Memory B cell (primary cell): ENCODE measurements at regions not wholly inside any gene's neighbourhood (a gene's known extent, or its start where the extent isn't known, plus 50 kb on each side); places are given as distances from the start of the nearest gene placed in this dataset.

ENCODE experiments used
- ATAC-seq: fragments of 150-1000 bp; cut with Tn5 transposase; 2 replicates; pipeline ENCODE4 v1.10.0; 2021; ENCODE audit warnings: low read depth, mild to moderate bottlenecking, moderate library complexity
- DNase-seq, 2 donors: peaks; one replicate each; pipeline ENCODE4 v3.0.0; 2022; ENCODE audit warnings: low spot score in 2 of 2
- H3K27ac Mint-ChIP-seq: one replicate; pipeline ENCODE4 v1.8.0; 2022; ENCODE audit warnings: mild to moderate bottlenecking, moderate library complexity, mixed read lengths
- H3K27me3 Mint-ChIP-seq: one replicate; pipeline ENCODE4 v1.8.0; 2022; ENCODE audit warnings: mixed read lengths
- H3K36me3 Mint-ChIP-seq: one replicate; pipeline ENCODE4 v1.8.0; 2022; ENCODE audit warnings: mild to moderate bottlenecking, mixed read lengths
- H3K4me1 Mint-ChIP-seq: one replicate; pipeline ENCODE4 v1.8.0; 2022; ENCODE audit warnings: mixed read lengths
- H3K4me3 Mint-ChIP-seq: one replicate; pipeline ENCODE4 v1.8.0; 2022; ENCODE audit warnings: mild to moderate bottlenecking, moderate library complexity, mixed read lengths
- H3K9me3 Mint-ChIP-seq: one replicate; pipeline ENCODE4 v1.8.0; 2022; ENCODE audit warnings: mixed read lengths

- Mint-ChIP-seq H3K27me3 (peaks cover 3% of the 10 kb centered on the region), H3K4me3 (no peak overlapping the region), H3K27ac (no peak overlapping the region), H3K36me3 (no peaks in the 10 kb centered on the region), H3K4me1 (no peaks in the 10 kb centered on the region), H3K9me3 (peaks cover 3% of the 10 kb centered on the region)
- no peak for DNase-seq
- ATAC-seq, result no peak
Measured at GRCh38 chr10:131474416-131474815, 162.9 kb upstream of the TCERG1L start.

- ATAC-seq (no peak), DNase-seq (no peak)
- H3K36me3 Mint-ChIP-seq, result no peaks in the 10 kb centered on the region
- H3K27ac Mint-ChIP-seq, result no peak overlapping the region
- H3K4me3 Mint-ChIP-seq, result no peak overlapping the region
- H3K9me3 Mint-ChIP-seq, result peaks cover 3% of the 10 kb centered on the region
- no peaks in the 10 kb centered on the region for H3K4me1 Mint-ChIP-seq
- peaks cover 3% of the 10 kb centered on the region for H3K27me3 Mint-ChIP-seq
Measured at GRCh38 chr10:131475043-131475442, 163.5 kb upstream of the TCERG1L start.

- no peaks in the 10 kb centered on the region for H3K4me1 Mint-ChIP-seq
- ATAC-seq, result no peak
Measured at GRCh38 chr10:131475803-131476202, 164.3 kb upstream of the TCERG1L start.

GRCh38 chr10:131477457-131478121 is 166.1 kb upstream of the TCERG1L start:
- Mint-ChIP-seq H3K36me3 (no peaks in the 10 kb centered on the region), H3K4me3 (no peak overlapping the region), H3K9me3 (no peaks in the 10 kb centered on the region), H3K27me3 (no peaks in the 10 kb centered on the region), H3K27ac (no peak overlapping the region), H3K4me1 (no peaks in the 10 kb centered on the region)
- ATAC-seq (no peak), DNase-seq (no peak)

More at GRCh38 chr10:131475803-131476202, 164.3 kb upstream of the TCERG1L start:
- Mint-ChIP-seq H3K9me3 (peaks cover 3% of the 10 kb centered on the region), H3K4me3 (no peak overlapping the region), H3K27me3 (peaks cover 3% of the 10 kb centered on the region), H3K36me3 (no peaks in the 10 kb centered on the region), H3K27ac (no peak overlapping the region)
- no peak for DNase-seq

GRCh38 chr10:131478377-131478989 is 167.0 kb upstream of the TCERG1L start:
- ATAC-seq, result no peak
- H3K4me1 Mint-ChIP-seq, result no peaks in the 10 kb centered on the region
- H3K4me3 Mint-ChIP-seq, result no peak overlapping the region
- no peaks in the 10 kb centered on the region for H3K36me3 Mint-ChIP-seq
- DNase-seq, result no peak
- no peaks in the 10 kb centered on the region for H3K27me3 Mint-ChIP-seq
- peaks cover 6% of the 10 kb centered on the region for H3K9me3 Mint-ChIP-seq
- no peak overlapping the region for H3K27ac Mint-ChIP-seq

GRCh38 chr10:131480066-131480465 is 168.5 kb upstream of the TCERG1L start:
- no peaks in the 10 kb centered on the region for H3K4me1 Mint-ChIP-seq
- H3K36me3 Mint-ChIP-seq, result no peaks in the 10 kb centered on the region
- no peaks in the 10 kb centered on the region for H3K27me3 Mint-ChIP-seq
- DNase-seq (no peak), ATAC-seq (no peak)
- H3K9me3 Mint-ChIP-seq, result peaks cover 11% of the 10 kb centered on the region
- no peak overlapping the region for H3K27ac Mint-ChIP-seq
- H3K4me3 Mint-ChIP-seq, result no peak overlapping the region

GRCh38 chr10:131480861-131481260 is 169.3 kb upstream of the TCERG1L start:
- ATAC-seq, result no peak
- H3K27ac Mint-ChIP-seq, result no peak overlapping the region
- DNase-seq, result no peak

GRCh38 chr10:131485732-131486131 is 174.2 kb upstream of the TCERG1L start:
- H3K4me3 Mint-ChIP-seq, result no peak overlapping the region
- H3K27ac Mint-ChIP-seq, result no peak overlapping the region
- H3K36me3 Mint-ChIP-seq, result no peaks in the 10 kb centered on the region
- ATAC-seq (no peak), DNase-seq (no peak)
- peaks cover 13% of the 10 kb centered on the region for H3K9me3 Mint-ChIP-seq
- no peaks in the 10 kb centered on the region for H3K27me3 Mint-ChIP-seq
- H3K4me1 Mint-ChIP-seq, result no peaks in the 10 kb centered on the region

More at GRCh38 chr10:131480861-131481260, 169.3 kb upstream of the TCERG1L start:
- Mint-ChIP-seq H3K4me3 (no peak overlapping the region), H3K9me3 (peaks cover 11% of the 10 kb centered on the region), H3K36me3 (no peaks in the 10 kb centered on the region), H3K27me3 (no peaks in the 10 kb centered on the region), H3K4me1 (no peaks in the 10 kb centered on the region)

- no peak for DNase-seq
- H3K27me3 Mint-ChIP-seq, result no peaks in the 10 kb centered on the region
- no peak overlapping the region for H3K4me3 Mint-ChIP-seq
- no peaks in the 10 kb centered on the region for H3K4me1 Mint-ChIP-seq
- ATAC-seq, result no peak
- no peak overlapping the region for H3K27ac Mint-ChIP-seq
- no peaks in the 10 kb centered on the region for H3K36me3 Mint-ChIP-seq
- H3K9me3 Mint-ChIP-seq, result peaks cover 15% of the 10 kb centered on the region
Measured at GRCh38 chr10:131487822-131488221, 176.3 kb upstream of the TCERG1L start.

- Mint-ChIP-seq H3K27ac (no peak overlapping the region), H3K9me3 (peaks cover 7% of the 10 kb centered on the region), H3K4me3 (no peak overlapping the region), H3K27me3 (no peaks in the 10 kb centered on the region), H3K36me3 (no peaks in the 10 kb centered on the region), H3K4me1 (no peaks in the 10 kb centered on the region)
- no peak for DNase-seq
- ATAC-seq, result no peak
Measured at GRCh38 chr10:131490991-131491594, 179.6 kb upstream of the TCERG1L start.

- Mint-ChIP-seq H3K36me3 (no peaks in the 10 kb centered on the region), H3K4me1 (no peaks in the 10 kb centered on the region), H3K4me3 (no peak overlapping the region), H3K9me3 (peaks cover 6% of the 10 kb centered on the region), H3K27ac (no peak overlapping the region), H3K27me3 (no peaks in the 10 kb centered on the region)
- no peak for ATAC-seq
- DNase-seq, result no peak
Measured at GRCh38 chr10:131492211-131492857, 180.8 kb upstream of the TCERG1L start.

GRCh38 chr10:131493432-131493831 is 181.9 kb upstream of the TCERG1L start:
- H3K27me3 Mint-ChIP-seq, result no peaks in the 10 kb centered on the region
- DNase-seq (no peak), ATAC-seq (no peak)
- H3K36me3 Mint-ChIP-seq, result no peaks in the 10 kb centered on the region
- peaks cover 8% of the 10 kb centered on the region for H3K9me3 Mint-ChIP-seq
- H3K4me3 Mint-ChIP-seq, result no peak overlapping the region
- H3K4me1 Mint-ChIP-seq, result no peaks in the 10 kb centered on the region
- H3K27ac Mint-ChIP-seq, result no peak overlapping the region

- no peak overlapping the region for H3K27ac Mint-ChIP-seq
- no peak overlapping the region for H3K4me3 Mint-ChIP-seq
- H3K36me3 Mint-ChIP-seq, result no peaks in the 10 kb centered on the region
- no peaks in the 10 kb centered on the region for H3K27me3 Mint-ChIP-seq
- no peaks in the 10 kb centered on the region for H3K4me1 Mint-ChIP-seq
- H3K9me3 Mint-ChIP-seq, result peaks cover 8% of the 10 kb centered on the region
- no peak for DNase-seq
- ATAC-seq, result no peak
Measured at GRCh38 chr10:131494451-131494850, 182.9 kb upstream of the TCERG1L start.

- DNase-seq (no peak), ATAC-seq (no peak)
- Mint-ChIP-seq H3K27ac (no peak overlapping the region), H3K9me3 (peaks cover 8% of the 10 kb centered on the region), H3K4me3 (no peak overlapping the region), H3K4me1 (no peaks in the 10 kb centered on the region), H3K36me3 (no peaks in the 10 kb centered on the region), H3K27me3 (no peaks in the 10 kb centered on the region)
Measured at GRCh38 chr10:131495224-131495623, 183.7 kb upstream of the TCERG1L start.
